ENCODE measurements at regions not wholly inside any gene's neighbourhood (a gene's known extent, or its start where the extent isn't known, plus 50 kb on each side); places are given as distances from the start of the nearest gene placed in this dataset.
A peak's percentile ranks its signal among the peaks of the same experiment; 100 is the strongest.

GRCh38 chr10:63799521-63800300 lies 278.5 kb downstream of the REEP3 start:
- no peak for DNase-seq (ENCODE audit: low read depth)
- TF ChIP-seq CTCF (IDR thresholded peaks at IDR 0.05; ENCODE audit: low read depth, low read length, missing control alignments) = no peak
- no peak overlapping the region for H3K4me3 ChIP-seq (ENCODE audit: low read depth, low read length)

DNA sequence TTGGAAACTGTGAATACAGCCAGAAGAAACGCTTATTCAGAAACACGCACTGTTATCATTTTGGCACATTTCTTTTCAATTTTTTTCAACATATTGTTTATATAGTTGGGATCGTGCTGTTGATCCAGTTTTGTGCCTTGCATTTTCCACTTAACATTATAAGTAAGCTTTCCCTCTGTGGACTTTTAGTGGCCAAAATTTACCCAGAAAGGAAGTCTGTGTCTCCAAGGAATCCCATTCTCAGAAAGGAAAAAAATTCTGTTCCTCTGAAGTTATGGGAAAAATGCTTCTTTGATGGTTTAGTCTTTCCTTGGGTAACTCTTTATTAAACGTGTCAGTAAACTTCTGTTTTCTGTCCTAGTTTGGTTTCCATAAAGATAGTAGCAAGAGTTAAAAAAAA lies 280.0 kb downstream of the REEP3 start:
- no peak overlapping the region for H3K4me3 ChIP-seq (ENCODE audit: low read depth, low read length)
- TF ChIP-seq CTCF (IDR thresholded peaks at IDR 0.05; ENCODE audit: low read depth, low read length, missing control alignments) = no peak
- DNase-seq (ENCODE audit: low read depth) = no peak

GRCh38 chr10:63806330-63806729 lies 285.1 kb downstream of the REEP3 start:
- TF ChIP-seq CTCF (IDR thresholded peaks at IDR 0.05; ENCODE audit: low read depth, low read length, missing control alignments) = no peak
- no peak overlapping the region for H3K4me3 ChIP-seq (ENCODE audit: low read depth, low read length)
- no peak for DNase-seq (ENCODE audit: low read depth)

DNA sequence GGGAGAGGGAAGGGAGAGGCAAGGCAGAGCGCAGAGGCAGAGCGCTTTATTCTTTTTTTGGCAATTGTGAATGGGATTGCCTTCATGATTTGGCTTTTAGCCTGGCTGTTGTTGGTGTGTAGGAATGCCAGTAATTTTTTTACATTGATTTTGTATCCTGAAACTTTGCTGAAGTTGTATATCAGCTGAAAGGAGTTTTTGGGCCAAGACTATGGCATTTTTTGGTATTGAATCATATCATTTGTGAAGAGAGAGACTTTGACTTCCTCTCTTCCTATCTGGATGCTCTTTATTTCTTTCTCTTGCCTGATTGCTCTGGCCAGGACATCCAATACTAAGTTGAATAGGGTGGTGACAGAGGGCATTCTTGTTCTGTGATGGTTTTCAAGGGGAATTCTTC lies 291.3 kb downstream of the REEP3 start:
- TF ChIP-seq CTCF (IDR thresholded peaks at IDR 0.05; ENCODE audit: low read depth, low read length, missing control alignments) = no peak
- DNase-seq (ENCODE audit: low read depth) = no peak
- H3K4me3 ChIP-seq (ENCODE audit: low read depth, low read length) = no peak overlapping the region

DNA sequence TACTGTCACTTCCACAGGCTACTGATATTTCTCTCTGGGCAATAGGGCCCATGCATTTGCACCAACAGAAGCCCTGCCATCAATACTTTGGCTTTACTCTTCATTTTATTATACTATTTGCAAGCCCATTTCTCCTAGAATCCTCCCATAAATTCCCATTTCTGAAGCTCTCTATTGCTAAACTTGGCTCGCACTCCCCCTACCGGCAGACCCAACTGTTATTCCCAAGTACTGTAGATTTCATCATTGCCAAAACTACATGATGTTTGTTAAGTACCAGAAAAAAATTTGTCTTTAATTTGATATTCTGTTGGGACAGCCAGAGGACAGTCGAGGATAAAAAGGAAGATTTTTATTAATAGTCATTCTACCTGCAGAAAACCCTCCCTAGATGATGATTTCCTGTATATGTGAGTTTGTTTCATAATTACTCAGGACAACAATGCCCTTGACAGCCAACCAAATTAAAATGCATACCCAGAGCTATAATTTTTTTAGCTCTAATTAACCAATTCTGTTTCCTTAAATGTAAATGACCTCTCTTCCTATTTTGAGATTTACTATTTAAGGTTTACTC lies 298.6 kb downstream of the REEP3 start:
- TF ChIP-seq CTCF (IDR thresholded peaks at IDR 0.05; ENCODE audit: low read depth, low read length, missing control alignments) = peak; percentile 73
- peak; percentile 4 for DNase-seq (ENCODE audit: low read depth)
- H3K4me3 ChIP-seq (ENCODE audit: low read depth, low read length) = no peak overlapping the region

DNA sequence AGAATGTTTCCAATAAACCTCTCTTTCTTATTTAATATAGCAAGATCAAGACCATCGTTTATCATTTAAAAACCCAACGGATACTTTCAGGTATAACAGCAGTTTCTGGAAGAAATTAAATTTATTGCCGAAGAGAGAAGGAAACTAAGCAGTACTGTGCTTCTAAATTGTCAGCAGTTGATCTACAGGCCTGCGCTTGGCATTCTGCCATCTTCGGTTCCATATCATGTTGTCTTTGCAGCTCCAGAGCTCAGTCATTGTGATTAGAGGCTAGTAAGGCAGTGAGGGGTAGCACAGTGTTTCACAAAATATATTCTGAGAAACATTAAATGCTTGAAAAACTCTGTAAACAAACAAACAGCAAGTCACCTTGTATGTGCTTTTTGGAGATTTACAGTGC lies 301.3 kb downstream of the REEP3 start:
- H3K4me3 ChIP-seq (ENCODE audit: low read depth, low read length) = no peak overlapping the region
- DNase-seq (ENCODE audit: low read depth) = no peak
- no peak for TF ChIP-seq CTCF (IDR thresholded peaks at IDR 0.05; ENCODE audit: low read depth, low read length, missing control alignments)

- TF ChIP-seq CTCF (IDR thresholded peaks at IDR 0.05; ENCODE audit: low read depth, low read length, missing control alignments) = no peak
- H3K4me3 ChIP-seq (ENCODE audit: low read depth, low read length) = no peak overlapping the region
- no peak for DNase-seq (ENCODE audit: low read depth)
Measured at GRCh38 chr10:63825111-63825510, 303.9 kb downstream of the REEP3 start.

Measured in GM12864 (cell line).